HepG2 (cell line): ENCODE measurements at regions not wholly inside any gene's neighbourhood (a gene's known extent, or its start where the extent isn't known, plus 50 kb on each side); places are given as distances from the start of the nearest gene placed in this dataset.

Experiments used
- ATAC-seq: fragments of 200-7000 bp; cut with Tn5 transposase; 3 replicates; pipeline ENCODE4 v1.9.1; 2020; ENCODE audit warnings: mild to moderate bottlenecking, moderate library complexity
- BruUV-seq: library from RNA; stranded (reverse); fragments of 400-500 nt; replicated peaks from 2 replicates; lab custom pipeline; 2021; lab: Mats Ljungman, UMichigan
- CTCF ChIA-PET: fragments of 300-600 bp; formaldehyde crosslinking; extraction: SDS; loops from one replicate; lab custom pipeline; 2021; ENCODE audit warnings: low total read pairs, inconsistent platforms, low intra/inter-chr PET ratio; lab: Yijun Ruan, JAX
- POLR2A ChIA-PET: fragments of 350-600 bp; sonication (Branson Sonifier 250); formaldehyde crosslinking; loops from one replicate; lab custom pipeline; 2020; ENCODE audit warnings: antibody characterized with exemption, inconsistent platforms; lab: Yijun Ruan, JAX
- DNase-seq: peaks from one replicate; pipeline ENCODE4 v3.0.0-alpha.2; 2015; ENCODE audit warnings: low spot score
- FAIRE-seq: peaks from 3 replicates; lab custom pipeline; 2011; peaks lifted over from hg19 to GRCh38; lab: Jason Lieb, UNC
- H2AFZ ChIP-seq: one replicate; pipeline ENCODE4 v1.6.1; 2011; ENCODE audit warnings: low read length, inconsistent platforms
- H3K27ac ChIP-seq: fragments of 300-600 bp; 3 replicates; pipeline ENCODE4 v1.8.0; 2011; ENCODE audit warnings: mixed run types, mild to moderate bottlenecking, mixed read lengths, low read length, inconsistent platforms; ENCODE audit not compliant: insufficient read depth; ENCODE audit errors: extremely low read length
- H3K27me3 ChIP-seq, 2 experiments: fragments of 200-600 bp in 1 of 2; 2 replicates in 1 of 2; 3 replicates in 1 of 2; pipeline versions ENCODE4 v1.6.0 to v1.8.0; 2011; ENCODE audit warnings: low read length in 2 of 2, mild to moderate bottlenecking in 2 of 2, moderate library complexity in 2 of 2, inconsistent platforms in 1 of 2; ENCODE audit not compliant: insufficient read depth in 2 of 2, control insufficient read depth in 1 of 2
- H3K36me3 ChIP-seq, 2 experiments: fragments of 200-600 bp in 1 of 2; replicated peaks in 1 of 2; 2 replicates in 1 of 2; 3 replicates in 1 of 2; pipeline versions ENCODE4 v1.5.1 to v1.8.0; 2011; ENCODE audit warnings: low read length in 2 of 2, inconsistent platforms in 1 of 2; ENCODE audit not compliant: insufficient read depth in 2 of 2, control insufficient read depth in 1 of 2
- H3K4me1 ChIP-seq: 2 replicates; pipeline ENCODE4 v1.5.1; 2012; ENCODE audit warnings: low read length, inconsistent platforms; ENCODE audit not compliant: insufficient read depth
- H3K4me2 ChIP-seq: 2 replicates; pipeline ENCODE4 v1.6.0; 2011; ENCODE audit warnings: low read depth, low read length, inconsistent platforms
- H3K4me3 ChIP-seq, 3 experiments: fragments of 200-600 bp in 1 of 3; sonication (generic), shearing (Covaris generic) in 1 of 3; replicated peaks in 1 of 3; 2 replicates each; pipeline ENCODE4 v1.5.1; 2011 to 2016; ENCODE audit warnings: low read length in 3 of 3, inconsistent platforms in 2 of 3, low read depth in 2 of 3, mild to moderate bottlenecking in 2 of 3, control low read depth in 1 of 3, mixed read lengths in 1 of 3; ENCODE audit not compliant: insufficient read depth in 1 of 3
- H3K79me2 ChIP-seq: one replicate; pipeline ENCODE4 v1.6.1; 2011; ENCODE audit warnings: low read length, inconsistent platforms; ENCODE audit not compliant: insufficient read depth
- H3K9ac ChIP-seq: 2 replicates; pipeline ENCODE4 v1.6.0; 2011; ENCODE audit warnings: mild to moderate bottlenecking, low read depth, low read length, inconsistent platforms; ENCODE audit not compliant: insufficient read depth
- H3K9me3 ChIP-seq: 2 replicates; pipeline ENCODE4 v1.5.1; 2012; ENCODE audit warnings: mild to moderate bottlenecking, low read length
- H4K20me1 ChIP-seq: 2 replicates; pipeline ENCODE4 v1.6.0; 2011; ENCODE audit warnings: inconsistent platforms, mild to moderate bottlenecking, low read length, moderate library complexity; ENCODE audit not compliant: insufficient read depth
- CEBPG ChIP-seq: IDR thresholded peaks from 2 replicates; pipeline ENCODE4 v1.6.1; 2016
- HMGXB3 ChIP-seq: sonication (generic); formaldehyde crosslinking; IDR thresholded peaks from 2 replicates; pipeline ENCODE4 v1.4.0; 2020; ENCODE audit warnings: missing genetic modification reagents, borderline replicate concordance
- HOXA5 ChIP-seq: sonication (generic); formaldehyde crosslinking; IDR thresholded peaks from 2 replicates; pipeline ENCODE4 v1.4.0; 2020; ENCODE audit warnings: missing genetic modification reagents
- LBX2 ChIP-seq: sonication (generic); formaldehyde crosslinking; IDR thresholded peaks from 2 replicates; pipeline ENCODE4 v1.5.0; 2020; ENCODE audit warnings: missing genetic modification reagents, mild to moderate bottlenecking, borderline replicate concordance
- NBN ChIP-seq: fragments of 450-650 bp; conservative IDR thresholded peaks from 2 replicates; pipeline ENCODE4 v1.6.1; 2017
- PRDM10 ChIP-seq: sonication (generic); formaldehyde crosslinking; IDR thresholded peaks from 2 replicates; pipeline ENCODE4 v1.4.0; 2020; ENCODE audit warnings: low read depth, missing genetic modification reagents
- RXRB ChIP-seq: IDR thresholded peaks from 2 replicates; pipeline ENCODE4 v1.6.1; 2016; ENCODE audit warnings: borderline replicate concordance, missing genetic modification reagents, missing compliant biosample characterization
- SRSF4 ChIP-seq: fragments of 200-400 bp; formaldehyde crosslinking; IDR thresholded peaks from one replicate; pipeline ENCODE4 v1.6.1; 2018; ENCODE audit warnings: mild to moderate bottlenecking, low read depth, low read length, moderate library complexity; ENCODE audit not compliant: poor library complexity, severe bottlenecking
- ZEB1 ChIP-seq: IDR thresholded peaks from 2 replicates; pipeline ENCODE4 v1.6.1; 2012; ENCODE audit warnings: mild to moderate bottlenecking, low read depth, inconsistent platforms; ENCODE audit not compliant: insufficient replicate concordance
- ZMYM2 ChIP-seq: sonication (generic); formaldehyde crosslinking; IDR thresholded peaks from 2 replicates; pipeline ENCODE4 v1.8.0; 2022; ENCODE audit warnings: mild to moderate bottlenecking, missing genetic modification reagents
- ZMYM4 ChIP-seq: sonication (generic); formaldehyde crosslinking; IDR thresholded peaks from 2 replicates; pipeline ENCODE4 v1.8.1; 2023; ENCODE audit warnings: mild to moderate bottlenecking, missing genetic modification reagents
- ZNF256 ChIP-seq: sonication (generic); formaldehyde crosslinking; conservative IDR thresholded peaks from 2 replicates; pipeline ENCODE4 v1.4.0; 2020; ENCODE audit warnings: missing genetic modification reagents
- ZNF264 ChIP-seq: sonication (generic); formaldehyde crosslinking; IDR thresholded peaks from 2 replicates; pipeline ENCODE4 v1.4.0; 2020; ENCODE audit warnings: missing genetic modification reagents
- ZNF282 ChIP-seq: fragments of 450-650 bp; IDR thresholded peaks from 2 replicates; pipeline ENCODE4 v1.6.1; 2018; ENCODE audit not compliant: partially characterized antibody
- ZNF512 ChIP-seq: sonication (generic); formaldehyde crosslinking; IDR thresholded peaks from 2 replicates; pipeline ENCODE4 v1.4.0; 2020; ENCODE audit warnings: mild to moderate bottlenecking, missing genetic modification reagents
- WGBS: methylation state at CpG from one replicate; pipeline ENCODE4 v1.1.6; 2017; ENCODE audit warnings: low lambda C conversion rate; 5-methylcytosine and 5-hydroxymethylcytosine counted together
- in situ Hi-C: cut with HindIII; loops from 2 replicates; pipeline ENCODE4 v1.10.0; 2017; ENCODE audit warnings: low pct_unique_long_range_greater_than_20kb; ENCODE audit not compliant: extremely low pct_ligation_motif_present
- intact Hi-C: fragments of 100-400 bp; cut with micrococcal nuclease; formaldehyde crosslinking; loops from one replicate; pipeline ENCODE4 v1.10.0; 2022; ENCODE audit not compliant: unreplicated experiment

- TF ChIP-seq ZMYM4 (no peak), CEBPG (CRISPR knock-in tag) (no peak)
Measured at GRCh38 chr5:17058438-17058837, 122.3 kb upstream of the MYO10 start (continued).

GRCh38 chr5:17061973-17062470 lies 125.9 kb upstream of the MYO10 start:
- WGBS, result 94% methylated on average over 13 of the region's 33 CpGs
- no peak overlapping the region for H3K9ac ChIP-seq
- CTCF ChIA-PET, result no interaction called here
- no TSS peak for BruUV-seq
- no peak for FAIRE-seq
- H3K27me3 ChIP-seq, result no peaks in the 10 kb centered on the region
- no peak overlapping the region for H3K4me2 ChIP-seq
- intact Hi-C loops (no loop called here), in situ Hi-C loops (no loop called here)
- no peaks in the 10 kb centered on the region for H4K20me1 ChIP-seq
- H3K27ac ChIP-seq, result no peak overlapping the region
- no peaks in the 10 kb centered on the region for H3K79me2 ChIP-seq
- H2AFZ ChIP-seq, result no peak overlapping the region
- no peaks in the 10 kb centered on the region for H3K9me3 ChIP-seq
- H3K4me3 ChIP-seq, result no peak overlapping the region
- H3K36me3 ChIP-seq, result no peaks in the 10 kb centered on the region
- no peak for ATAC-seq
- H3K4me1 ChIP-seq, result no peaks in the 10 kb centered on the region
- POLR2A ChIA-PET, result no interaction called here
- no peak for DNase-seq
- TF ChIP-seq ZEB1 (no peak), ZNF256 (CRISPR knock-in tag) (no peak), ZMYM2 (CRISPR knock-in tag) (no peak), ZNF282 (no peak), HOXA5 (CRISPR knock-in tag) (no peak), HMGXB3 (CRISPR knock-in tag) (no peak), ZNF264 (CRISPR knock-in tag) (no peak), ZNF512 (CRISPR knock-in tag) (no peak), SRSF4 (no peak), LBX2 (no peak), RXRB (no peak), PRDM10 (CRISPR knock-in tag) (no peak), NBN (no peak)
